DND-41 (cell line): ENCODE measurements at regions not wholly inside any gene's neighbourhood (a gene's known extent, or its start where the extent isn't known, plus 50 kb on each side); places are given as distances from the start of the nearest gene placed in this dataset.
A peak's percentile ranks its signal among the peaks of the same experiment; 100 is the strongest.

Source experiments
- ATAC-seq: fragments of 200-7000 bp; cut with Tn5 transposase; 3 replicates; pipeline ENCODE4 v1.9.1; 2021; ENCODE audit warnings: low read depth; ENCODE audit not compliant: insufficient read depth
- DNase-seq: peaks from one replicate; pipeline ENCODE4 v3.0.0-alpha.2; 2020
- H2AFZ ChIP-seq: 2 replicates; pipeline ENCODE4 v1.6.0; 2012; ENCODE audit warnings: low read depth, low read length
- H3K27ac ChIP-seq: 2 replicates; pipeline ENCODE4 v1.5.1; 2012; ENCODE audit warnings: low read length, inconsistent platforms
- H3K27me3 ChIP-seq: fragments of 200-600 bp; sonication (generic); 2 replicates; pipeline ENCODE4 v1.6.0; 2012; ENCODE audit warnings: low read length, mild to moderate bottlenecking, inconsistent platforms; ENCODE audit not compliant: insufficient read depth, poor library complexity
- H3K36me3 ChIP-seq: 2 replicates; pipeline ENCODE4 v1.5.1; 2012; ENCODE audit warnings: low read length, inconsistent platforms; ENCODE audit not compliant: insufficient read depth
- H3K4me1 ChIP-seq: 2 replicates; pipeline ENCODE4 v1.5.1; 2012; ENCODE audit warnings: mild to moderate bottlenecking, low read length; ENCODE audit not compliant: insufficient read depth
- H3K4me2 ChIP-seq: 2 replicates; pipeline ENCODE4 v1.6.0; 2012; ENCODE audit warnings: mild to moderate bottlenecking, moderate library complexity, low read length, inconsistent platforms; ENCODE audit not compliant: insufficient read depth
- H3K4me3 ChIP-seq, 2 experiments: fragments of 200-600 bp in 1 of 2; shearing (Covaris generic) in 1 of 2; 2 replicates each; pipeline ENCODE4 v1.5.1; 2012 to 2016; ENCODE audit warnings: inconsistent platforms in 2 of 2, low read length in 2 of 2, mild to moderate bottlenecking in 2 of 2, low read depth in 1 of 2, moderate library complexity in 1 of 2
- H3K79me2 ChIP-seq: 2 replicates; pipeline ENCODE4 v1.6.0; 2012; ENCODE audit warnings: low read length, inconsistent platforms; ENCODE audit not compliant: insufficient read depth
- H3K9ac ChIP-seq: 2 replicates; pipeline ENCODE4 v1.6.0; 2012; ENCODE audit warnings: low read depth, mild to moderate bottlenecking, inconsistent platforms, low read length, moderate library complexity
- H3K9me3 ChIP-seq: 2 replicates; pipeline ENCODE4 v1.5.1; 2012; ENCODE audit warnings: low read length, moderate library complexity, mild to moderate bottlenecking, inconsistent platforms; ENCODE audit not compliant: insufficient read depth, severe bottlenecking
- H4K20me1 ChIP-seq: 2 replicates; pipeline ENCODE4 v1.6.0; 2012; ENCODE audit warnings: low read length; ENCODE audit not compliant: insufficient read depth
- EZH2 ChIP-seq: IDR thresholded peaks from 3 replicates; pipeline ENCODE4 v1.6.1; 2012; ENCODE audit warnings: borderline replicate concordance, low read depth, mild to moderate bottlenecking, moderate library complexity, low read length, inconsistent platforms; ENCODE audit not compliant: severe bottlenecking
- TF ChIP-seq, protein P1 (sequence below): IDR thresholded peaks from 2 replicates; pipeline ENCODE4 v1.5.1; 2012; ENCODE audit warnings: borderline replicate concordance, low read length, moderate library complexity, mild to moderate bottlenecking; ENCODE audit not compliant: poor library complexity, severe bottlenecking; ENCODE audit errors: extremely low read depth

DNA sequence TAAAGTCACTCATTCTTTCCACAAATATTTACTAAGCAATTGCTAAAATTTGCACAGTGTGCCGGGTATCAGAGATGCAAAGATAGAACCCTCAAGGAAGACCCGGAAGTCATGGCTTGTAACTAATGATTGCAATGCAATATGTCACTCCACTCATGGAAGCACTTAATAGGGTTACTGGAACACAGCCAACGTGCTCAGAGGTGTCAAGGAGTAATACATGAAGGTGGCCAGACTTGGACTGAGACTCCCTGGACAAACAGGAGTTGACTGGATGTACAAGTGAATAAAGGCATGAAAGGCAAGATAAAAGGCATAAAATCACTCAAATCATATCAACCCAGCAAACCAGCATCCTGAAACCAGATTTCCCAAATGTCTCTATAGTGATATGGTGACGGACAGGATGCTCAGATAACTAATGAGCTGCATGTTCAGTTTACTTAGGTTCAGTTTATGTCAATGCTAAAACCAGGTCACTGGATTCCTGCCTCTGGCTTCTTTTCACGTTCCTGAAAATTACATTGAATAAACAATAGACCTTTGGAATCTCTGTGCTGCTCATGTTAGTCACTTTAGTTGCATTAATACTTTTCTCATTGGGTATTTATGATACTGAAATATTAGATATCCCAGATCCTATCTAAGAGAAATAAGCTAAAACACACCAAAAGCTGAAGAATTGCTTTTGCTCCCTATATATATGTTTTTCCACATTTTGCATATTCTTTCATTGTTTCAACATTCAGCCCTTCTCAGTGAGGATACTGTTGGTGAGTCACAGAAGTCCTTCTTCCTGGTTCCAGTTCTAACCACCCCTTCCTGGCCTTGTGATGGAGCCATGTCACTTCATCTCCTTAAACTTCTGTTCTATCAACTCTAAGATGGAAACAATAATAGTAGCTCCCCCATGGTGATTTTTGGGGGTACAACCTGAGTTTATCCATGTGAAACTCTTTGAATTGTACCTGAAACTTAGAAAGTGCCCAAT is 688.9 kb upstream of the ID2 start:
- Histone ChIP-seq H3K9ac (no peak overlapping the region), H3K36me3 (no peaks in the 10 kb centered on the region), H3K9me3 (no peaks in the 10 kb centered on the region), H3K27me3 (no peaks in the 10 kb centered on the region), H2AFZ (no peak overlapping the region), H3K27ac (no peak overlapping the region), H3K4me1 (peaks cover 12% of the 10 kb centered on the region), H3K79me2 (no peaks in the 10 kb centered on the region), H3K4me3 (no peak overlapping the region), H4K20me1 (no peaks in the 10 kb centered on the region), H3K4me2 (no peak overlapping the region)
- TF ChIP-seq EZH2, result no peak
- TF ChIP-seq, protein P1, sequence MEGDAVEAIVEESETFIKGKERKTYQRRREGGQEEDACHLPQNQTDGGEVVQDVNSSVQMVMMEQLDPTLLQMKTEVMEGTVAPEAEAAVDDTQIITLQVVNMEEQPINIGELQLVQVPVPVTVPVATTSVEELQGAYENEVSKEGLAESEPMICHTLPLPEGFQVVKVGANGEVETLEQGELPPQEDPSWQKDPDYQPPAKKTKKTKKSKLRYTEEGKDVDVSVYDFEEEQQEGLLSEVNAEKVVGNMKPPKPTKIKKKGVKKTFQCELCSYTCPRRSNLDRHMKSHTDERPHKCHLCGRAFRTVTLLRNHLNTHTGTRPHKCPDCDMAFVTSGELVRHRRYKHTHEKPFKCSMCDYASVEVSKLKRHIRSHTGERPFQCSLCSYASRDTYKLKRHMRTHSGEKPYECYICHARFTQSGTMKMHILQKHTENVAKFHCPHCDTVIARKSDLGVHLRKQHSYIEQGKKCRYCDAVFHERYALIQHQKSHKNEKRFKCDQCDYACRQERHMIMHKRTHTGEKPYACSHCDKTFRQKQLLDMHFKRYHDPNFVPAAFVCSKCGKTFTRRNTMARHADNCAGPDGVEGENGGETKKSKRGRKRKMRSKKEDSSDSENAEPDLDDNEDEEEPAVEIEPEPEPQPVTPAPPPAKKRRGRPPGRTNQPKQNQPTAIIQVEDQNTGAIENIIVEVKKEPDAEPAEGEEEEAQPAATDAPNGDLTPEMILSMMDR, result no peak
- DNase-seq (no peak), ATAC-seq (no peak)

DNA sequence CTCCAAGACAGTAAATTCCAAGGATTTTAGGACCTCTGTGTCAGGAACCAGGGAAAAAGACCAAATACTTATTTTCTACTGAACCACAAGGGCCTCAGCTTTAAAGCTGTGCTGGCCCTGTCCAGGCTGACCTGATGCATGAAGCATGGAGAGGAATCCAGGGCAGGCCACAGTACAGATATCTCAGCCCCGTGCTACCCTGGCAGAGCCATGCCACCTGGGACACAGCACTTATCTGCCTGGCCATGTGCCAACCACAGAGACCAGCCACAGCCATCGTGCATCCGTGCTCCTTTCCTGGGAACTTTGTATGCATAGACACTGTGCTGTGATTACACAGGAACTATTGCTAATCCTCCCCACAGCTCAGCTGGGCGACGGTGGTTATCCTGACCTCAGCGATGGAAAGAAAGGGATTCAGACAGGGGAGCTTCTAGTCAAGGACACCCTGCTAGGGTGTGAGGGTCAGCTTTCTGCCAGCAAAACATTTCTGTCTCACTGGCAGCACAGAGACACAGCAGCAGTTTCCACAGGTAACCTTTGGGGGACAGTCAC is 687.4 kb upstream of the ID2 start:
- TF ChIP-seq, protein P1, result no peak
- no peak for TF ChIP-seq EZH2
- Histone ChIP-seq H3K4me3 (no peak overlapping the region), H3K36me3 (no peaks in the 10 kb centered on the region), H3K9me3 (no peaks in the 10 kb centered on the region), H2AFZ (no peak overlapping the region), H3K4me2 (no peak overlapping the region), H3K9ac (no peak overlapping the region), H4K20me1 (no peaks in the 10 kb centered on the region), H3K79me2 (no peaks in the 10 kb centered on the region), H3K27me3 (no peaks in the 10 kb centered on the region), H3K4me1 (peaks cover 12% of the 10 kb centered on the region), H3K27ac (no peak overlapping the region)
- ATAC-seq, result no peak
- no peak for DNase-seq

DNA sequence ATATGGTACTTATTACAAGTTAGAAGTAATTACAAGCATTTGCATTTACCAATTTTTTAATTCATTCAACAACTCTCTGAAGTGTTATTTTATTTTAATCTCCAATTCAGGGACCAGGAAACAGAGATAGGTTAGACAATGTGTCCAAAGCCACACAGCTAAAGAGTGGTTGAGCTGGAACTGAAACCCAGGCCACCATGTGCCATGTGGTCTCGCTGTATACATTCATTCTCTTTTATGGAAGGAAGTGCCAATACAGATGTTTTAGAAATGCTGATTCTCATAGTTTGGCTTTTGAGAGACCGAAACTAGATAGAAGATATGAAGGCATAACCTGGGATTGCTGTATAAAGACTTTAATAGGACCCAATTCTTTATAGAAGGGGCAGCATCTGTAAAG is 684.6 kb upstream of the ID2 start:
- H3K27me3 ChIP-seq, result no peaks in the 10 kb centered on the region
- TF ChIP-seq EZH2, result no peak
- TF ChIP-seq, protein P1, result no peak
- H3K27ac ChIP-seq, result no peak overlapping the region

More for the DNA sequence above, 684.6 kb upstream of the ID2 start:
- Histone ChIP-seq H3K9me3 (no peaks in the 10 kb centered on the region), H4K20me1 (no peaks in the 10 kb centered on the region), H3K4me2 (no peak overlapping the region), H3K4me3 (no peak overlapping the region), H3K79me2 (no peaks in the 10 kb centered on the region), H3K4me1 (peaks cover 12% of the 10 kb centered on the region), H3K9ac (no peak overlapping the region), H2AFZ (no peak overlapping the region), H3K36me3 (no peaks in the 10 kb centered on the region)
- DNase-seq, result no peak
- 0 out of 3 replicates have a peak, but pooled peaks have one; percentile 39 for ATAC-seq
